ENCODE measurements at regions not wholly inside any gene's neighbourhood (a gene's known extent, or its start where the extent isn't known, plus 50 kb on each side); places are given as distances from the start of the nearest gene placed in this dataset.

- no peak for ATAC-seq
- no peak for DNase-seq (ENCODE audit: low spot score)
These were observed 842.3 kb downstream of the BCL11A start for GRCh38 chr2:59711121-59711520.

- ATAC-seq (no peak), DNase-seq (ENCODE audit: low spot score) (no peak)
These were observed 846.7 kb downstream of the BCL11A start for GRCh38 chr2:59706729-59707128.

GRCh38 chr2:59703796-59704195 lies 849.7 kb downstream of the BCL11A start:
- ATAC-seq (no peak), DNase-seq (ENCODE audit: low spot score) (no peak)

- ATAC-seq (no peak), DNase-seq (ENCODE audit: low spot score) (no peak)
These were observed 851.4 kb downstream of the BCL11A start for GRCh38 chr2:59702026-59702425.

DNA sequence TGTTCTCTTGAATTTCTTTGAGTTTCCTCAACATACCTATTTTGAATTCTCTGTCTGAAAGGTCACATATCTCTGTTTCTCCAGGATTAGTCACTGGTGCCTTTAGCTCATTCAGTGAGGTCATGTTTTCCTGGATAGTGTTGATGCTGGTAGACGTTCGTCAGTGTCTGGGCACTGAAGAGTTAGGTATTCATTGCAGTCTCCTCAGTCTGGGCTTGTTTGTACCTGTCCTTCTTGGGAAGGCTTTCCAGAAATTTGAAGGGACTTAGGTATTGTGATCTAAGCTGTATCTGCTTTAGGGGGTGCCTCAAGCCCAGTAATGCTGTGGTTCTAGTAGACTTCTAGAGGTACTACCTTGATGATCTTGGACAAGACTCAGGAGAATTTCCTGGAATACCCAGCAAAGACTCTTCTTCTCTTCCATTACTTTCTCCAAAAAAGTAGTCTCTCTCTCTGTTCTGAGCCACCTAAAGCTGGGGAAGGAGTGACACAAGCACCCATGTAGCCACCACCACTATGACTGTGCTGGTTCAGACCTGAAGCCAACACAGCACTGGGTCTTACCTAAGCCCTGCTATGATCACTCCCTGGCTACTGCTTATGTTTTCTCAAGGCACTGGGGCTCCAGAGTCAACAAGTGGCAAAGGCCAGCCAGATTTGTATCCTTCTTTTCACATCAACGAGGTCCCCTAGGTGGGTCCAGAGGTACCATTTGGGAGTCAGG lies 852.0 kb downstream of the BCL11A start:
- ATAC-seq (no peak), DNase-seq (ENCODE audit: low spot score) (no peak)

DNA sequence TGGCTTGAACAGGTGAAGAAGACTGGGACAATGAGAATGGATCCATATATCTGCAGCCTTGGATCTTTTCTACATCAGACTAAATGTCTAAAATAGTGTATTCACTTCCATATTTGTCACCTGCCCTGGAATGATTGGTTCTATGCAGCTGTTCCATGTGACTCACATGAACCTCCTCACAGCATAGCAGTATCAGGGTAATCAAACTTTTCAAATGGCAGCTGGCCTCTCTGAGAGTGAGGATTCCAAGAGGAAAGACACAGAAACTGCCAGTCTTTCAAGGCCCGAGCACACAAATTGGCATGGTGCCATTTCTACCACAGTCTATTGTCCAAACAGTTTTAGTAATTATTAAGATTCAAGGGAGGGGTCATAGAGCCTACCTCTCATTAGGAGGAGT lies 859.3 kb downstream of the BCL11A start:
- DNase-seq (ENCODE audit: low spot score) (no peak), ATAC-seq (no peak)

GRCh38 chr2:59693231-59693959 lies 860.1 kb downstream of the BCL11A start:
- ATAC-seq (no peak), DNase-seq (ENCODE audit: low spot score) (no peak)

DNA sequence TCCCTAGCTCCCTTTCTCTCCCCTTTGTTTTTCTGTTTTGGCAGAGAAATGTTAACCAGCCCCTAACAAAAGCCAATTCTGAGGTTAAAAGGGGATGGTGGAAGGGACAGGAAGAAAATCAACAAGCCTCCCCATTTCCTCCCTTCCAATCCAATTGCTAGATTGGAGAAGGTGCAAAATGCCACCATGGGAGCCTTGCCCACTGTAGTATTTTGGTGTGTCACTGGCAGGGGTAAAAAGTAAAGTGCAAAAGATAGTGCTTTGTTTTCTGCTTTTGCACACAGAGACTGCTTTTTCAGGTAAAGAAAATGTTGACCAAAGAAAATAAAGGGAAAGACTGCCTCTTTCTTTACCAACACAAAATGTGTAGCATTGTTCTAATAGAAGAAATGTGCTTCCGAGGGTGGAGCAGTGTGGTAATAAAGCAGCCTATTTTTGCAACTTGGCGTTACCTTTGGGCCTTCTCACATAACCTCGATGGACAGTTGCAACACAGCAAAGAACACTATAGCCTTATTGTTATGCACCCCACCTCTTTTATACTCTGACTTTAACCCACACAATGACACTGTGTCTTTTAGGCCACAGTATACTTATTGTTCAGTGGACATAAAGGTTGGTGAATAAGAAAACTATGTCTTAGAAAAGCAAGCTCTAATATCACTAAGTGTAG lies 861.8 kb downstream of the BCL11A start:
- ATAC-seq (no peak), DNase-seq (ENCODE audit: low spot score) (no peak)

DNA sequence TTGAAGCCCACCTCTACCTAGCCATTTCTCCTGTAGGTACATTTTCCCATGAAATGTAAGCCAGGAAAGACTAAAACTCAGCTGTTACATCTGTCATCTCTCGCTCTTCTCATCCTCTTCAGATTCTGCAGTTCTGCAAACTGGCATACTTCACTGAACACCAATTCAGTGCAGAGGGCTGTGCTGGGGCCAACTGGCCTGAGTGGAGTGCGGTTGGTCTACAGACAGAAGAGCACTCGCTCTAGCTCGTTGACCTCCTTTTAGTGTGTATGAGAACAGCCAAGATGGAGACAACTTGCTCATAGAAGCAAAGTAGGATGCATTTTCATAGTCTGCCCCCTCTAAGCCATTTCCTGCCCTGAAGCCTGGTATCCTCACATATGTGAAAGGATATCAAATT lies 862.6 kb downstream of the BCL11A start:
- DNase-seq (ENCODE audit: low spot score) (no peak), ATAC-seq (no peak)

GRCh38 chr2:59684771-59685166 lies 868.7 kb downstream of the BCL11A start:
- no peak for DNase-seq (ENCODE audit: low spot score)
- no peak for ATAC-seq

- no peak for DNase-seq (ENCODE audit: low spot score)
- no peak for ATAC-seq
These were observed 869.2 kb downstream of the BCL11A start for GRCh38 chr2:59684116-59684770.

DNA sequence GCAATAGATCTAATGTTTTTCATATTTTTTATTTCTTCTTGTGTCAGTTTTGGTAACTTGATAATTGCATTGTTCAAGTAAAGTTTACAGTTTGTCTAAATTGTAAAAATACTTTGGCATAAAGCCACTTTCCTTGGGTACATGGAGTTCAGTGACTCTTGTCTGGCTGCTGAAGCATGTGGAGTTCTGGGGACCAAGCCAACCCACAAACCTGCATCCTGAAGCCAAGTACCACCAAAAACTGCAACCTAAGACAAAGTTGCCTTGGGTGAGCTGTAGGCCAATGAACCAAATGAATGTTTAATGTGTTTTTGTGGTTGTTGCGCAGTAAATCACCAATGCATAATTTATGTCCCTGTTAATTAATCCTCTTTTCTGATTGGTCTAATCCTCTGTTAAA lies 872.6 kb downstream of the BCL11A start:
- ATAC-seq (no peak), DNase-seq (ENCODE audit: low spot score) (no peak)

DNA sequence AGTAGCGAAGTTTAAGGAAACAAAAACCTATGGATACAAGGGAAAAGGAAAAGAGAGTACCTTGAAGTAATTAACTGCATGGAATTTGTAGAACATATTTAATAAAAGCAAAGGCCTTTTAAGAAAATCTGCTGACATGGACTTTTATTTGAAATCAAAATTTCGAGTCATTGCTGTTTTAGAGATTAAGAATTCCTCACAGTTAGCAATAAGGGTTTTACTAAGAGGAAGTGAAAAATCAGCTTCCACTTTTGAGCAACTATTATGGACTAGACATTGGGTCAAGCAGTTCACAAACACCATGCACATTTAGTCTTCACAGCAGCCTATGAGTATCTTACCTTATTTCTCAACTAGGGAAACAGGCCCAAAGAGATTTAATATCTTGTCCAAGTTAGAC lies 876.3 kb downstream of the BCL11A start:
- ATAC-seq (no peak), DNase-seq (ENCODE audit: low spot score) (no peak)

DNA sequence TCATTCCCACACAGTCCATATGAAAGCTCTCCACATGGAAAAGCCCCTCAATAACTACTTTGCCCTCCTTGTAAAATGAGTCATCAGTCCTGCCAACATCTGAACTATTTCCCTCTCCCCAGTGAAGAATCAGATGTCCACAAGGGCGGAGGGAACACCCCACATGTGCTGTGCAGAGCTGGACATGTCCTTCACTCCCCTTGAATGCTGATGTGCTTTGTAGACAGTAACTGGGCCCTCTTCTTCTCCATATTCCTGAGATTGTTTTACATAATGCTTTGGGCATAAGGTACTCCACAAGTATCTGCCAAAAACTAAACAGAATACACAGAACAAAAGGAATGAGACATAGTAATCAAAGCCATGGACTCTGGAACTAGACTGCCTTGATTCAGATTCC lies 879.4 kb downstream of the BCL11A start:
- ATAC-seq: no peak

DNA sequence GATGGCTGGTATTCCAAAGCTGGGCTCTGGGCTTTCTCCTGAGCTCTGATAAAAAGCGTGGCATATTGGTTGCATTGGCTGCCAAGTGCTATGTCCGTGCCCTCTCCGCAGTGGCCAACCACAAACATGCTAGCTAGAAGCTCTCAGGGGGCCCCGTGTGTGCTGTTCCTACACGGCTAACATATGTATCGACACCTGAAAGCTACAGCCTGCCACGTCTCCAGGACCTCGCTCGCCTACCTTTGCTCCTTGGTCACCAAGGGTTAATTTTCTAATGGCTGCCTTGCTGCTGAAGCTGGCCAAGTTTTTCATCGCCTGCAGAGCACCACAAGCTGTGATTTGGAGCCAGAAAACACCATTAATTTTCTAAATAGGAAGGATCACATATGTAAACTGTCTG lies 888.4 kb downstream of the BCL11A start:
- DNase-seq (ENCODE audit: low spot score) (no peak), ATAC-seq (no peak)

More for the DNA sequence above, 879.4 kb downstream of the BCL11A start:
- DNase-seq (ENCODE audit: low spot score): no peak

GRCh38 chr2:59662127-59662861 lies 891.2 kb downstream of the BCL11A start:
- ATAC-seq: no peak

DNA sequence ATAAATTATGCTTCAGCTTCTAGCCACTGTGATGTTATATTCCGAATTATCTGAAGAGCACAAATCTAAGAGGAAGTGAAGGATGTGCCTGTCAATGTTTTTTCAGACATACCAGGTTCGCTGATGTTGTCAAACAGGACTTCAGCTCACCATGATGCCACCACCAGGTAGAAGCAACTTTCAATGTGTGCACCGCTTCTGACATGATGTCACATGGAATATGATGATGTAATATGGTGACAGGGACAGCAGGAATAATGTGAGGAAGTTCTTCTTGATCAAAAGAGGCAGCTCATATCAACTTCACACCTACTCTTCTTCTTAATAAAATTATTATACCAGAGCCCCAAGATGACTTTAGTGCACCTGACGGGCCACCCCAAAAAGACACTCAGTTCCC lies 893.2 kb downstream of the BCL11A start:
- DNase-seq (ENCODE audit: low spot score): no peak
- ATAC-seq: no peak

More at GRCh38 chr2:59662127-59662861, 891.2 kb downstream of the BCL11A start:
- no peak for DNase-seq (ENCODE audit: low spot score)

- DNase-seq (ENCODE audit: low spot score): no peak
- ATAC-seq: no peak
These were observed 894.4 kb downstream of the BCL11A start for GRCh38 chr2:59658906-59659635.

DNA sequence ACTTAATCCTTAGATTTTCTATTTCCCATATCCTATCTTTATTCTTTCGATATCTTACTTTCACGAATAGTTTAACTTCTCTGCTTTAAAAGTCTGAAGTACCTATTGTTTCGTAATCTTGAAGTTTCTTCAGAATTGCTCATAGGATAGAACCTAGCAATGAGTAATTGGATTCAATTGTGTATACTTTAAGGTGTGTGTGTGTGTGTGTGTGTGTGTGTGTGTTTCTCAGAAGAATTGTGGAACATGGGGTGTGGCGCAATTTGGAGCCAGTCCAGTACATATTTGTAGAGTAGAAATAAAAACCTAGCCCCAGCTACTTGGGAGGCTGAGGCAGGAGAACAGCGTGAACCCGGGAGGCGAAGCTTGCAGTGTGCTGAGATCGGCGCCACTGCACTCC lies 897.6 kb downstream of the BCL11A start:
- no peak for DNase-seq (ENCODE audit: low spot score)
- ATAC-seq: no peak

- ATAC-seq: no peak
- no peak for DNase-seq (ENCODE audit: low spot score)
These were observed 898.7 kb downstream of the BCL11A start for GRCh38 chr2:59654710-59655109.

Data from left lobe of liver (tissue), 2 donors.